ENCODE measurements at regions not wholly inside any gene's neighbourhood (a gene's known extent, or its start where the extent isn't known, plus 50 kb on each side); places are given as distances from the start of the nearest gene placed in this dataset.

- dilution Hi-C loops (cut with HindIII; ENCODE audit: low sequenced_read_pairs, unreplicated experiment), result no loop called here
- CTCF ChIA-PET, result interaction anchor here (0.6 to 1.1 kb wide), 2 partner anchors 10 to 151 kb away, joined by 3 read pairs; no protein-coding TSS in a partner anchor
Measured at GRCh38 chr1:216892581-216893160, 169.4 kb upstream of the ESRRG start.

More at GRCh38 chr1:216892581-216893160, 169.4 kb upstream of the ESRRG start:
- Histone ChIP-seq H3K4me2 (ENCODE audit: low read depth, low read length) (no peak overlapping the region), H3K4me1 (ENCODE audit: control insufficient read depth, insufficient read depth, low read length) (no peaks in the 10 kb centered on the region), H3K18ac (ENCODE audit: low read depth, low read length) (no peak overlapping the region), H4K91ac (ENCODE audit: insufficient read depth, low read depth, low read length) (no peak overlapping the region), H3K27me3 (ENCODE audit: control insufficient read depth, insufficient read depth, low read length) (no peaks in the 10 kb centered on the region), H2BK5ac (ENCODE audit: low read depth, low read length, poor library complexity, severe bottlenecking) (no peak overlapping the region), H3K4me3 (ENCODE audit: insufficient read depth, low read depth, low read length) (no peak overlapping the region), H3K14ac (replicated peaks; ENCODE audit: low read depth, low read length) (no peak overlapping the region), H3K56ac (ENCODE audit: extremely low read depth, insufficient read depth, low read length) (no peak overlapping the region), H2BK15ac (ENCODE audit: low read depth, low read length) (no peak overlapping the region), H3K9ac (ENCODE audit: low read depth, low read length) (no peak overlapping the region), H2AK9ac (replicated peaks; ENCODE audit: low read depth, low read length, poor library complexity) (no peak overlapping the region), H3K79me1 (ENCODE audit: low read depth in 1 of 2, low read length in 2 of 2) (no peaks in the 10 kb centered on the region), H2AFZ (replicated peaks; ENCODE audit: low read length, poor library complexity) (no peak overlapping the region), H3K23ac (ENCODE audit: low read depth, low read length) (no peak overlapping the region), H2BK120ac (ENCODE audit: low read depth, low read length) (no peak overlapping the region), H3K27ac (ENCODE audit: insufficient read depth, low read length) (no peak overlapping the region), H4K8ac (ENCODE audit: low read depth in 2 of 2, low read length in 2 of 2) (no peak overlapping the region), H3K4ac (ENCODE audit: low read depth, low read length) (no peak overlapping the region), H3K9me3 (ENCODE audit: control insufficient read depth, insufficient read depth, low read length) (no peaks in the 10 kb centered on the region), H2AK5ac (ENCODE audit: low read depth, low read length) (no peak overlapping the region), H4K20me1 (ENCODE audit: insufficient read depth, low read length) (no peaks in the 10 kb centered on the region), H2BK20ac (ENCODE audit: low read depth, low read length) (no peak overlapping the region), H4K5ac (ENCODE audit: low read depth, low read length) (no peak overlapping the region), H3K9me1 (ENCODE audit: insufficient read depth, low read length) (no peaks in the 10 kb centered on the region), H3K36me3 (ENCODE audit: control insufficient read depth, insufficient read depth, low read length) (no peaks in the 10 kb centered on the region)
- WGBS, 2 experiments (ENCODE audit: extremely low coverage in 2 of 2, insufficient read length in 1 of 2), result 94% methylated on average over 3 of the region's 10 CpGs; no CpG with 5 or more reads in 1 of the 2 experiments
- in situ Hi-C loops (cut with MboI; ENCODE audit: low sequenced_read_pairs), result no loop called here
- ATAC-seq (ENCODE audit: low read depth), result no peak
- BruUV-seq (replicated peaks), result no TSS peak
- POLR2A ChIA-PET (ENCODE audit: unreplicated experiment), result no interaction called here
- intact Hi-C loops (cut with micrococcal nuclease), result no loop called here
- no peak for DNase-seq
- TF ChIP-seq CEBPB (IDR thresholded peaks at IDR 0.05; ENCODE audit: low read depth, low read length), result no peak
- TF ChIP-seq MXI1 (IDR thresholded peaks at IDR 0.05; ENCODE audit: borderline replicate concordance, low read depth, low read length), result no peak
- TF ChIP-seq POLR2A (IDR thresholded peaks at IDR 0.05; ENCODE audit: low read depth, low read length), result no peak
- TF ChIP-seq NFE2L2 (IDR thresholded peaks at IDR 0.05; ENCODE audit: low read depth, low read length), result no peak
- TF ChIP-seq CTCF (conservative IDR thresholded peaks at IDR 0.05; ENCODE audit: low read depth, low read length), result no peak
- TF ChIP-seq SMC3 (IDR thresholded peaks at IDR 0.05; ENCODE audit: low read depth, low read length), result no peak
- no peak for TF ChIP-seq USF2 (IDR thresholded peaks at IDR 0.05; ENCODE audit: low read depth, low read length)
- TF ChIP-seq RCOR1 (IDR thresholded peaks at IDR 0.05; ENCODE audit: insufficient replicate concordance, low read length), result no peak
- no peak for TF ChIP-seq RFX5 (IDR thresholded peaks at IDR 0.05; ENCODE audit: low read depth, low read length)
- no peak for TF ChIP-seq MAZ (IDR thresholded peaks at IDR 0.05; ENCODE audit: borderline replicate concordance, low read depth, low read length)
- TF ChIP-seq, protein P1, sequence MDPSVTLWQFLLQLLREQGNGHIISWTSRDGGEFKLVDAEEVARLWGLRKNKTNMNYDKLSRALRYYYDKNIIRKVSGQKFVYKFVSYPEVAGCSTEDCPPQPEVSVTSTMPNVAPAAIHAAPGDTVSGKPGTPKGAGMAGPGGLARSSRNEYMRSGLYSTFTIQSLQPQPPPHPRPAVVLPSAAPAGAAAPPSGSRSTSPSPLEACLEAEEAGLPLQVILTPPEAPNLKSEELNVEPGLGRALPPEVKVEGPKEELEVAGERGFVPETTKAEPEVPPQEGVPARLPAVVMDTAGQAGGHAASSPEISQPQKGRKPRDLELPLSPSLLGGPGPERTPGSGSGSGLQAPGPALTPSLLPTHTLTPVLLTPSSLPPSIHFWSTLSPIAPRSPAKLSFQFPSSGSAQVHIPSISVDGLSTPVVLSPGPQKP (IDR thresholded peaks at IDR 0.05; ENCODE audit: borderline replicate concordance, low read depth, low read length), result no peak
- TF ChIP-seq MAFK (IDR thresholded peaks at IDR 0.05; ENCODE audit: low read depth, low read length), result no peak
- TF ChIP-seq BHLHE40 (IDR thresholded peaks at IDR 0.05; ENCODE audit: low read depth, low read length), result no peak
- TF ChIP-seq RAD21 (IDR thresholded peaks at IDR 0.05; ENCODE audit: low read length), result no peak
- TF ChIP-seq FOS (IDR thresholded peaks at IDR 0.05; ENCODE audit: low read depth, low read length), result no peak
- no peak for TF ChIP-seq CHD1 (IDR thresholded peaks at IDR 0.05; ENCODE audit: low read depth, low read length)

All from IMR-90 (cell line).